ENCODE measurements at regions not wholly inside any gene's neighbourhood (a gene's known extent, or its start where the extent isn't known, plus 50 kb on each side); places are given as distances from the start of the nearest gene placed in this dataset.

- Histone ChIP-seq H3K36me3 (no peaks in the 10 kb centered on the region), H3K4me3 (no peak overlapping the region), H3K27me3 (no peaks in the 10 kb centered on the region), H3K9me3 (no peaks in the 10 kb centered on the region), H3K4me1 (peaks cover 0 to 7% (median 2%) of the 10 kb centered on the region in 4 donors), H3K27ac (no peak overlapping the region)
- WGBS, 2 donors (ENCODE audit: low coverage in 1 of 2) = 29 to 60% methylated on average over 2 of the region's 2 CpGs
- intact Hi-C loops (cut with DNase I; ENCODE audit: low total_unique reads) = no loop called here
- no peak for TF ChIP-seq POLR2AphosphoS5 (IDR thresholded peaks at IDR 0.05)
- TF ChIP-seq POLR2A (IDR thresholded peaks at IDR 0.05) = no peak
- TF ChIP-seq CTCF (IDR thresholded peaks at IDR 0.05) = no peak
- no peak for TF ChIP-seq EP300 (IDR thresholded peaks at IDR 0.05; ENCODE audit: low read depth)
- no peak for DNase-seq
- in situ Hi-C loops (cut with MboI; ENCODE audit: low pct_ligation_motif_present in 1 of 4, low pct_unique_long_range_greater_than_20kb in 1 of 4, low sequenced_read_pairs in 3 of 4) = no loop called here
Observed at GRCh38 chr1:56077206-56077605, 502.2 kb downstream of the PLPP3 start.

GRCh38 chr1:56074007-56074651 is 505.2 kb downstream of the PLPP3 start:
- H3K36me3 ChIP-seq = no peaks in the 10 kb centered on the region
- H3K27me3 ChIP-seq = no peaks in the 10 kb centered on the region
- 39 to 45% methylated on average over 4 to 6 of the region's 6 CpGs for WGBS, 2 donors (ENCODE audit: low coverage in 1 of 2)
- in situ Hi-C loops (cut with MboI; ENCODE audit: low pct_ligation_motif_present in 1 of 4, low pct_unique_long_range_greater_than_20kb in 1 of 4, low sequenced_read_pairs in 3 of 4) (loop anchor here in 1 of 4 donors (25.0 kb wide), 1 partner anchor 513 kb away; the partner anchor contains the start of gene PLPP3), intact Hi-C loops (cut with DNase I; ENCODE audit: low total_unique reads) (no loop called here)
- DNase-seq = peak; percentile 50
- peaks cover 0 to 3% (median 1%) of the 10 kb centered on the region in 4 donors for H3K4me1 ChIP-seq
- H3K4me3 ChIP-seq = no peak overlapping the region
- peak in 2 of 3 donors; percentile 38 to 71 for TF ChIP-seq POLR2AphosphoS5 (IDR thresholded peaks at IDR 0.05)
- TF ChIP-seq POLR2A (IDR thresholded peaks at IDR 0.05) = no peak
- H3K27ac ChIP-seq = peak overlapping the region; percentile 40 to 63 (median 48)
- no peaks in the 10 kb centered on the region for H3K9me3 ChIP-seq

- Histone ChIP-seq H3K36me3 (no peaks in the 10 kb centered on the region), H3K4me3 (no peak overlapping the region), H3K9me3 (no peaks in the 10 kb centered on the region), H3K4me1 (peaks cover 0 to 3% (median 1%) of the 10 kb centered on the region in 4 donors), H3K27me3 (no peaks in the 10 kb centered on the region), H3K27ac (peak overlapping the region; percentile 40 to 63 (median 48))
- DNase-seq = no peak
- TF ChIP-seq CTCF (IDR thresholded peaks at IDR 0.05) = no peak
- TF ChIP-seq POLR2A (IDR thresholded peaks at IDR 0.05) = no peak
- TF ChIP-seq POLR2AphosphoS5 (IDR thresholded peaks at IDR 0.05) = no peak
- TF ChIP-seq EP300 (IDR thresholded peaks at IDR 0.05; ENCODE audit: low read depth) = no peak
- in situ Hi-C loops (cut with MboI; ENCODE audit: low pct_ligation_motif_present in 1 of 4, low pct_unique_long_range_greater_than_20kb in 1 of 4, low sequenced_read_pairs in 3 of 4) = loop anchor here in 1 of 4 donors (25.0 kb wide), 1 partner anchor 514 kb away; the partner anchor contains the start of gene PLPP3
- 40 to 54% methylated on average over 1 to 2 of the region's 2 CpGs for WGBS, 2 donors (ENCODE audit: low coverage in 1 of 2)
- intact Hi-C loops (cut with DNase I; ENCODE audit: low total_unique reads) = no loop called here
Observed at GRCh38 chr1:56073614-56074006, 505.8 kb downstream of the PLPP3 start.

- TF ChIP-seq POLR2A (IDR thresholded peaks at IDR 0.05) (no peak), EP300 (IDR thresholded peaks at IDR 0.05; ENCODE audit: low read depth) (no peak)
- peak overlapping the region; percentile 40 to 63 (median 48) for H3K27ac ChIP-seq
- intact Hi-C loops (cut with DNase I; ENCODE audit: low total_unique reads) = no loop called here
- no peaks in the 10 kb centered on the region for H3K9me3 ChIP-seq
- WGBS, 2 donors (ENCODE audit: low coverage in 1 of 2) = 50 to 51% methylated on average over 1 of the region's 1 CpG
- DNase-seq = no peak
- in situ Hi-C loops (cut with MboI; ENCODE audit: low pct_ligation_motif_present in 1 of 4, low pct_unique_long_range_greater_than_20kb in 1 of 4, low sequenced_read_pairs in 3 of 4) = loop anchor here in 1 of 4 donors (25.0 kb wide), 1 partner anchor 514 kb away; the partner anchor contains the start of gene PLPP3
- H3K4me3 ChIP-seq = no peak overlapping the region
- H3K4me1 ChIP-seq = peaks cover 0 to 3% (median 1%) of the 10 kb centered on the region in 4 donors
- H3K27me3 ChIP-seq = no peaks in the 10 kb centered on the region
- H3K36me3 ChIP-seq = no peaks in the 10 kb centered on the region
Observed at GRCh38 chr1:56073206-56073605, 506.2 kb downstream of the PLPP3 start.

- Histone ChIP-seq H3K4me3 (no peak overlapping the region), H3K27ac (no peak overlapping the region), H3K27me3 (no peaks in the 10 kb centered on the region), H3K4me1 (peaks cover 0 to 3% (median 1%) of the 10 kb centered on the region in 4 donors), H3K36me3 (no peaks in the 10 kb centered on the region), H3K9me3 (no peaks in the 10 kb centered on the region)
- DNase-seq = no peak
- intact Hi-C loops (cut with DNase I; ENCODE audit: low total_unique reads) = no loop called here
- in situ Hi-C loops (cut with MboI; ENCODE audit: low pct_ligation_motif_present in 1 of 4, low pct_unique_long_range_greater_than_20kb in 1 of 4, low sequenced_read_pairs in 3 of 4) = loop anchor here in 1 of 4 donors (25.0 kb wide), 1 partner anchor 515 kb away; the partner anchor contains the start of gene PLPP3
- no peak for TF ChIP-seq EP300 (IDR thresholded peaks at IDR 0.05; ENCODE audit: low read depth)
- WGBS, 2 donors (ENCODE audit: low coverage in 1 of 2) = 88 to 100% methylated on average over 1 of the region's 1 CpG
Observed at GRCh38 chr1:56072310-56072709, 507.1 kb downstream of the PLPP3 start.
